Activated CD4-positive, CD25-positive, alpha-beta regulatory T cell (primary cell): ENCODE measurements at regions not wholly inside any gene's neighbourhood (a gene's known extent, or its start where the extent isn't known, plus 50 kb on each side); places are given as distances from the start of the nearest gene placed in this dataset.

Experiments used
- DNase-seq, 4 experiments: peaks; one replicate each; lab custom pipeline; 2025; lab: John Stamatoyannopoulos, UW

- DNase-seq: no peak
Measured at GRCh38 chr6:129967427-129967826, 51.0 kb upstream of the L3MBTL3 start.

DNA sequence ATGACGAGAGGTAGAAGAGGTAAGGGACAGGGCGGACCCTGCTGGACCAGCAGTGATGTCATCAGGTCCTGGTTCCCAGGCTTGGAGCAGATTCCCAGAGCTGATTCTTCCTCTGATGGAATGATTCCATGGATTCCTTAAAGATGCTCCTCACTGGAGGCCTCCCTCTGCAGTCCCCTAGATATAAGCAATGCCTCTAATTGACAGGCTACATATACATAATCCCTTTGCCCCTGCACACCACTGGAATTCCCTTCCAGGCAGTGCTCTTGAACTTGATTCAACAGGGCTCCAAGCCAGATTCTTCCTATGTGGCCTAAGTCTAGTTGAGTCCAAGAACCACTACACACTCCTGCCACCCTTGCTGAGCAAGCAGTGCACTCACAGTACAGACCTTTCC, 52.3 kb upstream of the L3MBTL3 start:
- DNase-seq: no peak

- DNase-seq: no peak
Measured at GRCh38 chr6:129965096-129965495, 53.3 kb upstream of the L3MBTL3 start.

GRCh38 chr6:129959358-129959930, 58.9 kb upstream of the L3MBTL3 start:
- DNase-seq: no peak

- DNase-seq: no peak
Measured at GRCh38 chr6:129957941-129958898, 60.2 kb upstream of the L3MBTL3 start.

DNA sequence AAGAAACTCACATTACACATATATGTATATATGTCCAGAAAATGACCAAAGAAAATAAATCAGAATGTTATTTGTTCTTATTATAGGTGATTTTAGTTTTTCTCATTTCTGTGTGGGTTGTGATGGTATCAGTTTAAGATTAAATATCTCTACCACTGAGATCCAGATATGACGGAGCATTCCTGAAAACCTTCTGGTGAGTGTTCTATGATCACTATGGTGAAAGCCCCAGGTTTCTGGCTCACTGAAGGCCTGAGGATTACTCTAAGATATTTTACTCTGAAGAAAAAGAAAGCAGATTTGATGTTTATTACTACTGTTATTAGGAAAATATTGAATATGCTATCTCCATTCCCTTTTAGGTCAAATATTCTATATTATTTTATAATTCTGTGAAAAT, 62.8 kb upstream of the L3MBTL3 start:
- DNase-seq: no peak

- no peak for DNase-seq
Measured at GRCh38 chr6:129954749-129955431, 63.5 kb upstream of the L3MBTL3 start.

GRCh38 chr6:129947797-129948196, 70.6 kb upstream of the L3MBTL3 start:
- DNase-seq: no peak

DNA sequence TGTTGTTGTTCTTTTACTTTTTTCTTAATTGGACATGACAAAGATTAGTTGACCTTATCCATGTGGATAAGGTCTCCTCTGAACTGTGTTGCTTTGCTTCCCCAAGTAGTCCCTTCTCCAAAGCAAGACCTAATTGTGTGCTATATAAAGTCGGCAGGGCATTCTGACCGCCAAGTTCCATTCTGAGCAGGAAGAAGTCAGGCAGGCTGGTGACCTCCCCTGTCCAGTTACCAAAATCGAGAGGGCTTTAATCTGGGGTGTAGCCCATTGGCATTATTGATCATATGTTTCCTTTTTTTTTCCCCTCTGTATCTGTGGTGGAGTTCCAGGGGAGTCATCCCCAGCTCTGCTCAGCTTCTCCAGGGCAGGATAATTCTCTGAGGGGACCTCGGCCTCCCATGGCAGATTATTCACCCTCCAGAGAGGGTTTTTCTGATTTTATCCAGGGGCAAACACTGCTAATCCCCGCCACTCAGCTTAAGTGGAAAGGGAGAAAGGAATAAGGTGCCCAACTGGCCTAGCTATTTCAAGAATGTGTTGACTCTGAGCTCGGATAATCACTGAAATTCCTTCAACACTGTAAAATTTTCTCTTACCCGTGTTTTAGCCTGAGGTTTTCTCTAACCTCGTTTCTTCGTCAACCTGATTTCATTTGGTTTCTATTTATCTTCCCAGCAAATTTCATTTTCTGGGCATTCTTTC, 71.8 kb upstream of the L3MBTL3 start:
- DNase-seq: no peak

GRCh38 chr6:129943637-129944271, 74.6 kb upstream of the L3MBTL3 start:
- no peak for DNase-seq

GRCh38 chr6:129940454-129941195, 77.8 kb upstream of the L3MBTL3 start:
- no peak for DNase-seq

- no peak for DNase-seq
Measured at GRCh38 chr6:129938249-129939020, 77.3 kb upstream of the TMEM244 start.

DNA sequence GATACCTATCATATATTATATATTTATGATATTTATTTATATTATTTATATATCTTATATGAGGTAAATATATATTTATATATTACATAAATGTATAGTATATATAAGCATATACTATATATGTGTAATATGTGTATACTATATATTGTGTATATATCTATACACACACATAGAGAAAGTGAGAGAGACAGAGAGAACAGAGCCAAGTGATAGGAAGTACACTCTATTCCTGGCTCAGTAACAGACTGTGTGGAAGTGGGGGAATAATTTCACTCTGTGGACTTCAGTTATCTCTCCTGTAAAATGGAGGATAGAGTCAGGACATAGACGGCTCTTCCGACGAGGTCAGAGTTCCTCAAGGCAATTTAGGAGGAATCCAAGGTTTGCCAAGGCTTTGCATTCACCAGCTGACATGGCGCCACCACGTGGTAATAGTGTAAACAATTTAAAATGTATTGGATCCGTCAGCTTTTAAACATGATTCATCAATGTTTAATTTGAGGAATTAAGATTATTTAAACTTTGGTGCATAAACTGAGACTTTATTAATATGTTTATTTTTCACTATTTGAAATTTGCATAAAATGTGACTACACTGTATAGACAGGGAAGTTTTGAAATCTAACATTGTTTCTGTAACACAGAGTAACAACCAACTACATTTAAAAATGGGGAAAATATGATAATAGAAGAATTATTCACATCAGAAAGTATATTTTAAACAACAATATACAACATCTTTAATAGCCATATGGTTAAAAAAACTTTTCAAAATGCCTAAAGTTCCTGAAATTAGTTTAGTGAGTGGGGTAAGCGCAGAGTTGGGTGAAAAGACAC, 75.4 kb upstream of the TMEM244 start:
- DNase-seq: peak in 1 of 4 experiments; percentile 17

- no peak for DNase-seq
Measured at GRCh38 chr6:129932321-129932720, 71.2 kb upstream of the TMEM244 start.

GRCh38 chr6:129929433-129929832, 68.3 kb upstream of the TMEM244 start:
- no peak for DNase-seq

DNA sequence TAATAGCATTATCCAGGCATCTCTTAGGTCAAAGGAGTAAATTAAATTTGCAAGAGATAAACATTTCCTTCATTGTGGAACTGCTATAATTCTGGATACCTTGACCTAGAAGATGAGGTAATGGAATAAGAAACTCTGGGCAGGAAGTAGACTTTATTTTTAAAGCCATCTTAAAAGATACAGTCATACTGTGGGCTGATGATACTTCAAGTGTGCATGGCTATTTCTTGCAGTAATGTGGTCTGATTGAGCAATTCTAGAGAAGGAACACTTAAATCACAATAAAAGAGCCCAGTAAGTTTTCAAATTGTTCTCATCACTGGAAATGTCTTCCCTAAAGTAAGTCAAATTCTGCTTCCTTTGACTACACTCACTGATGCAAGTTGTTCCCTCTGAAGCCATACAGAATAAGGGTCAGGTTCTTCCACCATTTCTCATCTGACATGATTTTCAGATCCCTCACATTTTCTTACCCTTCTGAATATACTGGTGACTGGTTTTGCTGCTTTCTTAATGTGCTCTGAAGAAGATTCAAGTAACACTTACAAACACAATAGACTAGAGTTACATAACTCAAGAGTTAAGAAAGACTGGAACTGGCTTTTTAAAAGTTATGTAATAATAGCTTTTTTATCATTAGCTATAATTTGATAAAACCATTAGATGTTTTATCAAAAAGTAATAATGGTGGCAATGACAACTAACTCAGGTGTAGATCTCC, 62.6 kb upstream of the TMEM244 start:
- DNase-seq: no peak

DNA sequence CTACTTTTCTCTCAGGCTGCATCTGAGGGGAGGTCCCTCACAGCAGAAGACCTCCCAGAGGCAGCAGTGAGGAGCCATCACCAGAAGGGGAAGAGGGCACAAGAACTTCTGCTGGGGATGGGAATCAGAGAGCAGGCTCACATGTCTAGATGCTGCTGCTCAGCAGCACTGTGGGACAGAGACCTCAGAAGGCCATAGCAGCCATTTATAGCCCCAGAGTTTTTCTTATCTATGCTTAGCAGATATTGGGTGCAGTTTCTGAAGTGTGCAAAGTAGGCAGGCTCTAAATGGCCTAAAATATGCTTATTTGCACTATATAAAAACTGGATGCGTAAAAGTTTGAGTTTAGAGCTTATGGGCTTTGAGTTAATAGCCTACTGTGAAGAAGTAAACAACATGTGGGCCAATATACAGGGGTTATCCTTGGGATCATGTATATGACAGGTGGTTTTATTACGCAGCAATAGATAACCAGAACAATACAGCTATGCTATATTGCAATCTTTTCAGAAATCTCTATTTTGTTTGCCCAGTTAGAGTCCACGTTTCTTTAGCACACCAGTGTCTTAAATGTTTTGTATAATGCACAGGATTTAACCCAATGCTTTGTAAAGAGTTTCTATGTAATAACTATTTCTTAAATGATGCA, 60.2 kb upstream of the TMEM244 start:
- DNase-seq: no peak
